Skeletal muscle satellite cell (primary cell): ENCODE measurements at regions not wholly inside any gene's neighbourhood (a gene's known extent, or its start where the extent isn't known, plus 50 kb on each side); places are given as distances from the start of the nearest gene placed in this dataset.
"Not testable (repeated sequence)": the region's sequence is repeated elsewhere in the genome, so short reads cannot be mapped to it uniquely, and the experiment has no call there.

Experiments
- H3K27me3 ChIP-seq: 2 replicates; pipeline ENCODE4 v1.7.0; 2013; ENCODE audit warnings: low read length; ENCODE audit not compliant: control insufficient read depth, insufficient read depth
- H3K36me3 ChIP-seq: 2 replicates; pipeline ENCODE4 v1.7.0; 2013; ENCODE audit warnings: mild to moderate bottlenecking, control low read depth, low read length; ENCODE audit not compliant: insufficient read depth
- H3K4me1 ChIP-seq: 2 replicates; pipeline ENCODE4 v1.7.0; 2013; ENCODE audit warnings: low read length; ENCODE audit not compliant: control insufficient read depth, insufficient read depth
- H3K4me2 ChIP-seq: 2 replicates; pipeline ENCODE4 v1.7.0; 2013; ENCODE audit warnings: mild to moderate bottlenecking, low read length
- H3K4me3 ChIP-seq: 2 replicates; pipeline ENCODE4 v1.7.0; 2013; ENCODE audit warnings: low read length
- H3K9ac ChIP-seq: 2 replicates; pipeline ENCODE4 v1.7.0; 2013; ENCODE audit warnings: mild to moderate bottlenecking, low read depth, low read length, moderate library complexity
- H3K9me3 ChIP-seq: replicated peaks from 2 replicates; pipeline ENCODE4 v1.7.0; 2013; ENCODE audit warnings: mild to moderate bottlenecking, control low read depth, low read length

GRCh38 chr3:84275532-84275931 is 683.3 kb upstream of the CADM2 start:
- Histone ChIP-seq H3K9ac (no peak overlapping the region), H3K27me3 (no peaks in the 10 kb centered on the region), H3K4me1 (no peaks in the 10 kb centered on the region), H3K9me3 (no peaks in the 10 kb centered on the region), H3K4me2 (no peak overlapping the region), H3K4me3 (no peak overlapping the region), H3K36me3 (no peaks in the 10 kb centered on the region)

- no peaks in the 10 kb centered on the region for H3K36me3 ChIP-seq
- no peaks in the 10 kb centered on the region for H3K4me1 ChIP-seq
- no peak overlapping the region for H3K4me3 ChIP-seq
- H3K9me3 ChIP-seq: no peaks in the 10 kb centered on the region
- H3K9ac ChIP-seq: no peak overlapping the region
- H3K27me3 ChIP-seq: no peaks in the 10 kb centered on the region
- H3K4me2 ChIP-seq: no peak overlapping the region
Observed at GRCh38 chr3:84277562-84278224, 681.1 kb upstream of the CADM2 start.

- no peaks in the 10 kb centered on the region for H3K9me3 ChIP-seq
- no peak overlapping the region for H3K4me3 ChIP-seq
- H3K4me1 ChIP-seq: no peaks in the 10 kb centered on the region
- H3K9ac ChIP-seq: no peak overlapping the region
- H3K36me3 ChIP-seq: no peaks in the 10 kb centered on the region
- no peak overlapping the region for H3K4me2 ChIP-seq
- H3K27me3 ChIP-seq: no peaks in the 10 kb centered on the region
Observed at GRCh38 chr3:84292128-84292527, 666.7 kb upstream of the CADM2 start.

GRCh38 chr3:84299329-84299728 is 659.5 kb upstream of the CADM2 start:
- no peak overlapping the region for H3K4me2 ChIP-seq
- no peaks in the 10 kb centered on the region for H3K9me3 ChIP-seq
- H3K36me3 ChIP-seq: no peaks in the 10 kb centered on the region
- H3K9ac ChIP-seq: no peak overlapping the region
- no peaks in the 10 kb centered on the region for H3K27me3 ChIP-seq
- no peak overlapping the region for H3K4me3 ChIP-seq
- H3K4me1 ChIP-seq: no peaks in the 10 kb centered on the region

GRCh38 chr3:84304214-84304613 is 654.6 kb upstream of the CADM2 start:
- no peak overlapping the region for H3K4me3 ChIP-seq
- H3K36me3 ChIP-seq: no peaks in the 10 kb centered on the region
- H3K27me3 ChIP-seq: no peaks in the 10 kb centered on the region
- H3K9ac ChIP-seq: no peak overlapping the region
- H3K4me2 ChIP-seq: no peak overlapping the region
- H3K4me1 ChIP-seq: no peaks in the 10 kb centered on the region
- H3K9me3 ChIP-seq: no peaks in the 10 kb centered on the region

- Histone ChIP-seq H3K9me3 (no peaks in the 10 kb centered on the region), H3K36me3 (no peaks in the 10 kb centered on the region), H3K4me1 (no peaks in the 10 kb centered on the region), H3K4me2 (no peak overlapping the region), H3K4me3 (no peak overlapping the region), H3K9ac (no peak overlapping the region), H3K27me3 (no peaks in the 10 kb centered on the region)
Observed at GRCh38 chr3:84307339-84307738, 651.5 kb upstream of the CADM2 start.

- no peaks in the 10 kb centered on the region for H3K36me3 ChIP-seq
- H3K4me3 ChIP-seq: no peak overlapping the region
- H3K4me1 ChIP-seq: no peaks in the 10 kb centered on the region
- H3K9ac ChIP-seq: no peak overlapping the region
- no peak overlapping the region for H3K4me2 ChIP-seq
- H3K9me3 ChIP-seq: no peaks in the 10 kb centered on the region
- H3K27me3 ChIP-seq: no peaks in the 10 kb centered on the region
Observed at GRCh38 chr3:84308379-84308778, 650.4 kb upstream of the CADM2 start.

- Histone ChIP-seq H3K4me1 (no peaks in the 10 kb centered on the region), H3K9me3 (no peaks in the 10 kb centered on the region), H3K9ac (no peak overlapping the region), H3K36me3 (no peaks in the 10 kb centered on the region), H3K4me2 (no peak overlapping the region), H3K4me3 (no peak overlapping the region), H3K27me3 (no peaks in the 10 kb centered on the region)
Observed at GRCh38 chr3:84318273-84318809, 640.4 kb upstream of the CADM2 start.

- H3K4me2 ChIP-seq, H3K36me3 ChIP-seq, H3K27me3 ChIP-seq, H3K4me3 ChIP-seq, H3K4me1 ChIP-seq, H3K9me3 ChIP-seq, H3K9ac ChIP-seq: not testable (repeated sequence)
Observed at GRCh38 chr3:84365563-84366278, 593.1 kb upstream of the CADM2 start.
